ENCODE measurements at regions not wholly inside any gene's neighbourhood (a gene's known extent, or its start where the extent isn't known, plus 50 kb on each side); places are given as distances from the start of the nearest gene placed in this dataset.

- Histone ChIP-seq H3K79me2 (ENCODE audit: control insufficient read depth, insufficient read depth, low read length) (no peaks in the 10 kb centered on the region), H3K4me1 (ENCODE audit: control insufficient read depth, extremely low read depth, insufficient read depth, low read length) (no peaks in the 10 kb centered on the region), H2AFZ (ENCODE audit: low read depth, low read length) (no peak overlapping the region), H3K27ac (ENCODE audit: insufficient read depth, low read depth, low read length) (no peak overlapping the region), H4K20me1 (replicated peaks; ENCODE audit: control insufficient read depth, extremely low read depth, insufficient read depth, low read length) (no peaks in the 10 kb centered on the region), H3K4me2 (ENCODE audit: insufficient read depth, low read length) (no peak overlapping the region), H3K9me3 (replicated peaks; ENCODE audit: control insufficient read depth, insufficient read depth, low read length) (peaks cover 10% of the 10 kb centered on the region), H3K9ac (replicated peaks; ENCODE audit: extremely low read depth, insufficient read depth, low read length) (no peak overlapping the region), H3K4me3 (replicated peaks in 1 of 3; ENCODE audit: insufficient read depth in 1 of 3, low read depth in 1 of 3, low read length in 3 of 3) (no peak overlapping the region), H3K36me3 (ENCODE audit: control insufficient read depth in 2 of 2, extremely low read depth in 1 of 2, insufficient read depth in 2 of 2, low read length in 2 of 2) (no peaks in the 10 kb centered on the region), H3K27me3 (ENCODE audit: control insufficient read depth in 2 of 2, insufficient read depth in 2 of 2, low read length in 2 of 2) (no peaks in the 10 kb centered on the region), H3K9me1 (replicated peaks; ENCODE audit: control insufficient read depth, extremely low read depth, insufficient read depth, low read length) (no peaks in the 10 kb centered on the region)
- no peak for FAIRE-seq
- no peak for DNase-seq (ENCODE audit: low read depth, low spot score)
- TF ChIP-seq MYC (IDR thresholded peaks at IDR 0.05; ENCODE audit: low read depth, low read length) (no peak), FOS (IDR thresholded peaks at IDR 0.05; ENCODE audit: borderline replicate concordance, insufficient read depth, low read length) (no peak), POLR2A (IDR thresholded peaks at IDR 0.05; ENCODE audit: low read depth, low read length) (no peak), CTCF (IDR thresholded peaks at IDR 0.05; ENCODE audit: extremely low read depth in 1 of 2, insufficient read depth in 1 of 2, low read depth in 1 of 2, low read length in 2 of 2) (no peak), EZH2 (IDR thresholded peaks at IDR 0.05; ENCODE audit: borderline replicate concordance, low read depth, low read length, severe bottlenecking) (no peak), POLR2AphosphoS5 (IDR thresholded peaks at IDR 0.05; ENCODE audit: insufficient read depth, low read depth, low read length) (no peak), MAX (IDR thresholded peaks at IDR 0.05; ENCODE audit: insufficient read depth, insufficient read length) (no peak), GATA2 (IDR thresholded peaks at IDR 0.05; ENCODE audit: insufficient read depth, insufficient read length, low read depth, low read length) (no peak), JUN (IDR thresholded peaks at IDR 0.05; ENCODE audit: borderline replicate concordance, insufficient read depth, insufficient read length, low read depth) (no peak)
- dilution Hi-C loops (cut with MboI; ENCODE audit: extremely low pct_ligation_motif_present, low sequenced_read_pairs) (no loop called here), intact Hi-C loops (cut with micrococcal nuclease) (no loop called here)
- BruUV-seq (replicated peaks) = no TSS peak
- CTCF ChIA-PET = no interaction called here
- POLR2A ChIA-PET = no interaction called here
These were observed 54.4 kb upstream of the KRTAP11-1 start for GRCh38 chr21:30935889-30936168.
